OCI-LY7 (cell line): ENCODE measurements at regions not wholly inside any gene's neighbourhood (a gene's known extent, or its start where the extent isn't known, plus 50 kb on each side); places are given as distances from the start of the nearest gene placed in this dataset.

ENCODE experiments used
- BruUV-seq: library from RNA; stranded (reverse); fragments of 400-500 nt; replicated peaks from 2 replicates; lab custom pipeline; 2021; lab: Mats Ljungman, UMichigan
- CTCF ChIA-PET: fragments of 300-600 bp; sonication (Branson Sonifier 250); formaldehyde crosslinking; loops from one replicate; lab custom pipeline; 2022; ENCODE audit warnings: antibody characterized with exemption; ENCODE audit not compliant: unreplicated experiment; lab: Charles Lee
- POLR2A ChIA-PET: fragments of 300-600 bp; sonication (Branson Sonifier 250); formaldehyde crosslinking; loops from one replicate; lab custom pipeline; 2022; ENCODE audit warnings: antibody characterized with exemption; lab: Charles Lee
- DNase-seq: peaks from one replicate; pipeline ENCODE4 v3.0.0-alpha.2; 2015; ENCODE audit warnings: low spot score
- H2AFZ ChIP-seq: fragments of 200-600 bp; sonication (generic), shearing (Covaris generic); 2 replicates; pipeline ENCODE4 v1.6.1; 2014; ENCODE audit warnings: mild to moderate bottlenecking, antibody characterized with exemption, low read length, moderate library complexity
- H3K27ac ChIP-seq: fragments of 200-600 bp; sonication (generic); 2 replicates; pipeline ENCODE4 v1.5.1; 2014; ENCODE audit warnings: mixed run types, low read depth, mild to moderate bottlenecking, moderate library complexity, low read length, inconsistent platforms; ENCODE audit not compliant: poor library complexity, severe bottlenecking
- H3K36me3 ChIP-seq: fragments of 200-600 bp; sonication (generic); 2 replicates; pipeline ENCODE4 v1.6.1; 2014; ENCODE audit warnings: mild to moderate bottlenecking, antibody characterized with exemption, low read length, moderate library complexity, mixed read lengths; ENCODE audit not compliant: insufficient read depth
- H3K4me1 ChIP-seq: fragments of 200-600 bp; sonication (generic); 2 replicates; pipeline ENCODE4 v1.5.1; 2014; ENCODE audit warnings: mild to moderate bottlenecking, low read length; ENCODE audit not compliant: insufficient read depth, poor library complexity, severe bottlenecking
- H3K4me2 ChIP-seq: fragments of 200-600 bp; sonication (generic); 2 replicates; pipeline ENCODE4 v1.6.1; 2014; ENCODE audit warnings: mild to moderate bottlenecking, low read length
- H3K4me3 ChIP-seq: fragments of 200-600 bp; sonication (generic); 2 replicates; pipeline ENCODE4 v1.5.1; 2014; ENCODE audit warnings: mild to moderate bottlenecking, low read depth, low read length; ENCODE audit not compliant: poor library complexity, severe bottlenecking
- H3K79me2 ChIP-seq: fragments of 200-600 bp; sonication (generic); 2 replicates; pipeline ENCODE4 v1.6.1; 2016; ENCODE audit warnings: low read depth, mild to moderate bottlenecking, low read length, moderate library complexity, mixed read lengths; ENCODE audit not compliant: insufficient read depth
- H3K9me2 ChIP-seq: fragments of 200-600 bp; sonication (generic); 2 replicates; pipeline ENCODE4 v1.6.1; 2016; ENCODE audit warnings: mild to moderate bottlenecking, low read length, mixed read lengths; ENCODE audit not compliant: insufficient read depth
- H3K9me3 ChIP-seq: fragments of 200-600 bp; sonication (generic); 2 replicates; pipeline ENCODE4 v1.6.1; 2014; ENCODE audit warnings: mild to moderate bottlenecking, mixed run types, low read length, mixed read lengths
- H4K20me1 ChIP-seq: fragments of 200-600 bp; sonication (generic); 2 replicates; pipeline ENCODE4 v1.6.1; 2014; ENCODE audit warnings: mild to moderate bottlenecking, antibody characterized with exemption, low read length, moderate library complexity, mixed read lengths; ENCODE audit not compliant: insufficient read depth
- CTCF ChIP-seq: fragments of 200-600 bp; sonication (generic); conservative IDR thresholded peaks from 2 replicates; pipeline ENCODE4 v1.5.1; 2014; ENCODE audit warnings: mild to moderate bottlenecking, antibody characterized with exemption, low read length, moderate library complexity, mixed read lengths
- EZH2phosphoT487 ChIP-seq: fragments of 200-600 bp; sonication (generic); IDR thresholded peaks from 2 replicates; pipeline ENCODE4 v1.6.1; 2018; ENCODE audit warnings: low read depth, borderline replicate concordance, mild to moderate bottlenecking, mixed run types, antibody characterized with exemption, low read length, moderate library complexity, mixed read lengths
- intact Hi-C: fragments of 100-400 bp; cut with micrococcal nuclease; formaldehyde crosslinking; loops from one replicate; pipeline ENCODE4 v1.10.0; 2022; ENCODE audit not compliant: unreplicated experiment

- intact Hi-C loops: no loop called here
- Histone ChIP-seq H3K27ac (no peak overlapping the region), H3K4me2 (no peak overlapping the region), H3K4me3 (no peak overlapping the region), H3K9me3 (no peaks in the 10 kb centered on the region), H3K9me2 (no peaks in the 10 kb centered on the region), H3K4me1 (no peaks in the 10 kb centered on the region), H3K36me3 (no peaks in the 10 kb centered on the region), H3K79me2 (no peaks in the 10 kb centered on the region), H2AFZ (no peak overlapping the region), H4K20me1 (no peaks in the 10 kb centered on the region)
- no TSS peak for BruUV-seq
- ChIA-PET CTCF (no interaction called here), POLR2A (no interaction called here)
- no peak for DNase-seq
- TF ChIP-seq CTCF (no peak), EZH2phosphoT487 (no peak)
Measured at GRCh38 chr9:118785456-118785855, 583.8 kb downstream of the BRINP1 start.

- CTCF ChIA-PET: no interaction called here
- TF ChIP-seq CTCF (no peak), EZH2phosphoT487 (no peak)
- Histone ChIP-seq H2AFZ (no peak overlapping the region), H3K27ac (no peak overlapping the region), H3K4me3 (no peak overlapping the region), H3K36me3 (no peaks in the 10 kb centered on the region), H3K4me1 (no peaks in the 10 kb centered on the region), H3K79me2 (no peaks in the 10 kb centered on the region), H4K20me1 (no peaks in the 10 kb centered on the region), H3K4me2 (no peak overlapping the region), H3K9me2 (no peaks in the 10 kb centered on the region), H3K9me3 (no peaks in the 10 kb centered on the region)
- intact Hi-C loops: no loop called here
- POLR2A ChIA-PET: no interaction called here
- no TSS peak for BruUV-seq
- no peak for DNase-seq
Measured at GRCh38 chr9:118786877-118787276, 582.4 kb downstream of the BRINP1 start.

GRCh38 chr9:118809160-118809625 lies 560.0 kb downstream of the BRINP1 start:
- no peak overlapping the region for H3K27ac ChIP-seq
- H3K4me2 ChIP-seq: no peak overlapping the region
- H3K36me3 ChIP-seq: no peaks in the 10 kb centered on the region
- no peaks in the 10 kb centered on the region for H3K4me1 ChIP-seq
- BruUV-seq: no TSS peak
- no peak overlapping the region for H3K4me3 ChIP-seq
- POLR2A ChIA-PET: interaction anchor here (0.6 kb wide), 1 partner anchor 86 kb away, joined by 3 read pairs; no protein-coding TSS in a partner anchor
- no peaks in the 10 kb centered on the region for H3K9me2 ChIP-seq
- intact Hi-C loops: no loop called here
- no peaks in the 10 kb centered on the region for H4K20me1 ChIP-seq
- DNase-seq: no peak
- no peaks in the 10 kb centered on the region for H3K79me2 ChIP-seq
- no peaks in the 10 kb centered on the region for H3K9me3 ChIP-seq
- H2AFZ ChIP-seq: no peak overlapping the region
- TF ChIP-seq EZH2phosphoT487 (no peak), CTCF (no peak)
- CTCF ChIA-PET: no interaction called here
